ENCODE measurements at regions not wholly inside any gene's neighbourhood (a gene's known extent, or its start where the extent isn't known, plus 50 kb on each side); places are given as distances from the start of the nearest gene placed in this dataset.

- H3K9ac ChIP-seq (ENCODE audit: control insufficient read depth, insufficient read depth, low read length) = no peak overlapping the region
- FAIRE-seq (no peak), ATAC-seq (no peak), DNase-seq (ENCODE audit: low read depth, low spot score) (no peak)
- H3K4me2 ChIP-seq (ENCODE audit: control insufficient read depth, insufficient read depth) = no peak overlapping the region
- no peaks in the 10 kb centered on the region for H3K4me1 ChIP-seq (ENCODE audit: control insufficient read depth, insufficient read depth, low read length)
- H3K79me2 ChIP-seq (ENCODE audit: control insufficient read depth, insufficient read depth, low read length) = no peaks in the 10 kb centered on the region
- in situ Hi-C loops (cut with MboI) = no loop called here
- RAD21 ChIA-PET (ENCODE audit: unreplicated experiment) = no interaction called here
- intact Hi-C loops (cut with micrococcal nuclease; ENCODE audit: unreplicated experiment) = no loop called here
- no peak overlapping the region for H3K4me3 ChIP-seq
- TF ChIP-seq NRF1 (conservative IDR thresholded peaks at IDR 0.05; ENCODE audit: low read depth, low read length) (no peak), ELK1 (IDR thresholded peaks at IDR 0.05; ENCODE audit: low read depth, low read length) (no peak), ZSCAN29 (IDR thresholded peaks at IDR 0.05) (no peak), IRF4 (IDR thresholded peaks at IDR 0.05; ENCODE audit: low read depth, low read length) (no peak), TAF1 (IDR thresholded peaks at IDR 0.05; ENCODE audit: borderline replicate concordance, low read depth, low read length) (no peak)
- H4K20me1 ChIP-seq (ENCODE audit: control insufficient read depth, insufficient read depth) = no peaks in the 10 kb centered on the region
- POLR2A ChIA-PET = no interaction called here
- SMC1A ChIA-PET (ENCODE audit: uncharacterized antibody, unreplicated experiment) = interaction anchor here (0.7 kb wide), 2 partner anchors 22 to 163 kb away, joined by 3 read pairs; no protein-coding TSS in a partner anchor
- no peaks in the 10 kb centered on the region for H3K9me3 ChIP-seq (replicated peaks; ENCODE audit: control insufficient read depth, insufficient read depth, low read length)
- no peak overlapping the region for H3K27ac ChIP-seq (ENCODE audit: control insufficient read depth, insufficient read depth)
- BruUV-seq (replicated peaks) = no TSS peak
- H3K36me3 ChIP-seq (ENCODE audit: control insufficient read depth in 2 of 2, insufficient read depth in 2 of 2, low read length in 1 of 2) = no peaks in the 10 kb centered on the region
- CTCF ChIA-PET = no interaction called here
- WGBS (ENCODE audit: insufficient coverage, insufficient replicate concordance, low lambda C conversion rate, missing lambda C conversion rate) = 0% methylated on average over 1 of the region's 1 CpG
- no peak overlapping the region for H2AFZ ChIP-seq (ENCODE audit: control insufficient read depth, low read depth, low read length)
- H3K27me3 ChIP-seq (replicated peaks in 1 of 2; ENCODE audit: control insufficient read depth in 2 of 2, insufficient read depth in 2 of 2, low read length in 1 of 2) = no peaks in the 10 kb centered on the region
Measured at GRCh38 chr18:40216856-40217255, 1738.2 kb upstream of the PIK3C3 start.

DNA sequence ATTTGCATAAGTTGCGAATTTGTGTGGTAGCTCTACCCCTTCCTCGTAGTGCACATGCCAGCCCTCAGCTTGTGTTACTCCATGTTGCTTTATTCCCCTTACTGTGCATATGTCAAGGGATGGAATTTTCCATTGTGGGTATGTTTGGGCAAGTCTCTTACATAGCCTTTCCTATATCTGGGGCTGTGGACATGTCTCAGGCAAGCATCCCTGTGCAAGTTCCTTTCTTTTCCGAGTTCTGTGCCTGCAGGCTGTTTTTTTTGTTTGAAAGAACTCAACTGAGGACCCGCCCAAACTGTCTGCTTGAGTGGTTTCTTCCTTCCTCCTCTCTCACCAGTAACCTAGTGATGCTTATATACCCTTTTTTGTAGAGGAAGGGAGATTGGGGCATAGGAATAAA is 1739.1 kb upstream of the PIK3C3 start:
- in situ Hi-C loops (cut with MboI) (no loop called here), intact Hi-C loops (cut with micrococcal nuclease; ENCODE audit: unreplicated experiment) (no loop called here)
- Histone ChIP-seq H3K4me1 (ENCODE audit: control insufficient read depth, insufficient read depth, low read length) (no peaks in the 10 kb centered on the region), H3K79me2 (ENCODE audit: control insufficient read depth, insufficient read depth, low read length) (no peaks in the 10 kb centered on the region), H3K9ac (ENCODE audit: control insufficient read depth, insufficient read depth, low read length) (no peak overlapping the region), H3K27me3 (replicated peaks in 1 of 2; ENCODE audit: control insufficient read depth in 2 of 2, insufficient read depth in 2 of 2, low read length in 1 of 2) (no peaks in the 10 kb centered on the region), H3K9me3 (replicated peaks; ENCODE audit: control insufficient read depth, insufficient read depth, low read length) (no peaks in the 10 kb centered on the region), H3K4me2 (ENCODE audit: control insufficient read depth, insufficient read depth) (no peak overlapping the region), H3K4me3 (no peak overlapping the region), H2AFZ (ENCODE audit: control insufficient read depth, low read depth, low read length) (no peak overlapping the region), H3K36me3 (ENCODE audit: control insufficient read depth in 2 of 2, insufficient read depth in 2 of 2, low read length in 1 of 2) (no peaks in the 10 kb centered on the region), H3K27ac (ENCODE audit: control insufficient read depth, insufficient read depth) (no peak overlapping the region), H4K20me1 (ENCODE audit: control insufficient read depth, insufficient read depth) (no peaks in the 10 kb centered on the region)
- ChIA-PET RAD21 (ENCODE audit: unreplicated experiment) (no interaction called here), CTCF (no interaction called here), SMC1A (ENCODE audit: uncharacterized antibody, unreplicated experiment) (no interaction called here), POLR2A (no interaction called here)
- FAIRE-seq = no peak
- WGBS (ENCODE audit: insufficient coverage, insufficient replicate concordance, low lambda C conversion rate, missing lambda C conversion rate) = 9% methylated on average over 4 of the region's 4 CpGs
- BruUV-seq (replicated peaks) = no TSS peak
- DNase-seq (ENCODE audit: low read depth, low spot score) = no peak
- no peak for ATAC-seq
- TF ChIP-seq SIX5 (IDR thresholded peaks at IDR 0.05; ENCODE audit: low read depth, low read length, severe bottlenecking) = no peak
- TF ChIP-seq SRF (IDR thresholded peaks at IDR 0.05; ENCODE audit: low read depth in 2 of 2, low read length in 2 of 2) = no peak
- TF ChIP-seq HSF1 (IDR thresholded peaks at IDR 0.05; ENCODE audit: low read depth, low read length) = no peak
- TF ChIP-seq, protein P1, sequence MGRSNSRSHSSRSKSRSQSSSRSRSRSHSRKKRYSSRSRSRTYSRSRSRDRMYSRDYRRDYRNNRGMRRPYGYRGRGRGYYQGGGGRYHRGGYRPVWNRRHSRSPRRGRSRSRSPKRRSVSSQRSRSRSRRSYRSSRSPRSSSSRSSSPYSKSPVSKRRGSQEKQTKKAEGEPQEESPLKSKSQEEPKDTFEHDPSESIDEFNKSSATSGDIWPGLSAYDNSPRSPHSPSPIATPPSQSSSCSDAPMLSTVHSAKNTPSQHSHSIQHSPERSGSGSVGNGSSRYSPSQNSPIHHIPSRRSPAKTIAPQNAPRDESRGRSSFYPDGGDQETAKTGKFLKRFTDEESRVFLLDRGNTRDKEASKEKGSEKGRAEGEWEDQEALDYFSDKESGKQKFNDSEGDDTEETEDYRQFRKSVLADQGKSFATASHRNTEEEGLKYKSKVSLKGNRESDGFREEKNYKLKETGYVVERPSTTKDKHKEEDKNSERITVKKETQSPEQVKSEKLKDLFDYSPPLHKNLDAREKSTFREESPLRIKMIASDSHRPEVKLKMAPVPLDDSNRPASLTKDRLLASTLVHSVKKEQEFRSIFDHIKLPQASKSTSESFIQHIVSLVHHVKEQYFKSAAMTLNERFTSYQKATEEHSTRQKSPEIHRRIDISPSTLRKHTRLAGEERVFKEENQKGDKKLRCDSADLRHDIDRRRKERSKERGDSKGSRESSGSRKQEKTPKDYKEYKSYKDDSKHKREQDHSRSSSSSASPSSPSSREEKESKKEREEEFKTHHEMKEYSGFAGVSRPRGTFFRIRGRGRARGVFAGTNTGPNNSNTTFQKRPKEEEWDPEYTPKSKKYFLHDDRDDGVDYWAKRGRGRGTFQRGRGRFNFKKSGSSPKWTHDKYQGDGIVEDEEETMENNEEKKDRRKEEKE (IDR thresholded peaks at IDR 0.05) = no peak
- TF ChIP-seq KAT2A (conservative IDR thresholded peaks at IDR 0.05; ENCODE audit: control insufficient read depth, low read depth, low read length) = no peak
- no peak for TF ChIP-seq MXI1 (IDR thresholded peaks at IDR 0.05; ENCODE audit: low read depth, low read length)
- no peak for TF ChIP-seq NFXL1 (IDR thresholded peaks at IDR 0.05; ENCODE audit: borderline replicate concordance)
- no peak for TF ChIP-seq NR2F1 (conservative IDR thresholded peaks at IDR 0.05)
- TF ChIP-seq MEF2A (IDR thresholded peaks at IDR 0.05; ENCODE audit: insufficient read depth, low read depth, low read length) = no peak

All from GM12878 (cell line).